Bronchial epithelial cell (primary cell): ENCODE measurements at regions not wholly inside any gene's neighbourhood (a gene's known extent, or its start where the extent isn't known, plus 50 kb on each side); places are given as distances from the start of the nearest gene placed in this dataset.

Experiments used
- DNase-seq: peaks from one replicate; pipeline ENCODE4 v3.0.0-alpha.2; 2010; ENCODE audit warnings: low read depth
- FAIRE-seq: peaks from 2 replicates; lab custom pipeline; 2011; peaks lifted over from hg19 to GRCh38; lab: Jason Lieb, UNC
- H3K27me3 ChIP-seq: 2 replicates; pipeline ENCODE4 v1.5.1; 2011; ENCODE audit warnings: low read length; ENCODE audit not compliant: control insufficient read depth, insufficient read depth
- H3K36me3 ChIP-seq: 2 replicates; pipeline ENCODE4 v1.5.1; 2011; ENCODE audit warnings: low read length; ENCODE audit not compliant: control insufficient read depth, insufficient read depth
- H3K4me3 ChIP-seq: 2 replicates; pipeline ENCODE4 v1.5.1; 2011; ENCODE audit warnings: mild to moderate bottlenecking, low read depth, low read length, control low read depth
- CTCF ChIP-seq: IDR thresholded peaks from 2 replicates; pipeline ENCODE4 v1.5.1; 2011; ENCODE audit warnings: mild to moderate bottlenecking, moderate library complexity, low read length, control low read depth, inconsistent platforms; ENCODE audit not compliant: insufficient read depth, severe bottlenecking

GRCh38 chr7:34207810-34208209 lies 302.5 kb downstream of the BMPER start:
- H3K27me3 ChIP-seq, result no peaks in the 10 kb centered on the region
- no peaks in the 10 kb centered on the region for H3K36me3 ChIP-seq
- no peak overlapping the region for H3K4me3 ChIP-seq
- TF ChIP-seq CTCF, result no peak
- DNase-seq, result peak; percentile 26
- no peak for FAIRE-seq

- TF ChIP-seq CTCF, result no peak
- no peaks in the 10 kb centered on the region for H3K36me3 ChIP-seq
- no peaks in the 10 kb centered on the region for H3K27me3 ChIP-seq
- FAIRE-seq, result no peak
- DNase-seq, result no peak
- H3K4me3 ChIP-seq, result no peak overlapping the region
Observed at GRCh38 chr7:34208878-34209621, 303.7 kb downstream of the BMPER start.

- no peak for DNase-seq
- Histone ChIP-seq H3K36me3 (no peaks in the 10 kb centered on the region), H3K27me3 (no peaks in the 10 kb centered on the region), H3K4me3 (no peak overlapping the region)
- TF ChIP-seq CTCF, result no peak
- FAIRE-seq, result no peak
Observed at GRCh38 chr7:34211018-34211417, 305.7 kb downstream of the BMPER start.

GRCh38 chr7:34217972-34218371 lies 312.6 kb downstream of the BMPER start:
- Histone ChIP-seq H3K4me3 (no peak overlapping the region), H3K36me3 (no peaks in the 10 kb centered on the region), H3K27me3 (no peaks in the 10 kb centered on the region)
- DNase-seq, result no peak
- no peak for FAIRE-seq
- TF ChIP-seq CTCF, result no peak

- DNase-seq (no peak), FAIRE-seq (no peak)
- H3K27me3 ChIP-seq, result no peaks in the 10 kb centered on the region
- no peaks in the 10 kb centered on the region for H3K36me3 ChIP-seq
- TF ChIP-seq CTCF, result no peak
- no peak overlapping the region for H3K4me3 ChIP-seq
Observed at GRCh38 chr7:34219153-34219718, 313.9 kb downstream of the BMPER start.
